NCI-H1417 (cell line): ENCODE measurements at regions not wholly inside any gene's neighbourhood (a gene's known extent, or its start where the extent isn't known, plus 50 kb on each side); places are given as distances from the start of the nearest gene placed in this dataset.
A peak's percentile ranks its signal among the peaks of the same experiment; 100 is the strongest.
"Not testable (repeated sequence)": the region's sequence is repeated elsewhere in the genome, so short reads cannot be mapped to it uniquely, and the experiment has no call there.

ENCODE experiments used
- DNase-seq, 3 experiments: peaks; one replicate each; lab custom pipeline; 2025; lab: John Stamatoyannopoulos, UW

DNA sequence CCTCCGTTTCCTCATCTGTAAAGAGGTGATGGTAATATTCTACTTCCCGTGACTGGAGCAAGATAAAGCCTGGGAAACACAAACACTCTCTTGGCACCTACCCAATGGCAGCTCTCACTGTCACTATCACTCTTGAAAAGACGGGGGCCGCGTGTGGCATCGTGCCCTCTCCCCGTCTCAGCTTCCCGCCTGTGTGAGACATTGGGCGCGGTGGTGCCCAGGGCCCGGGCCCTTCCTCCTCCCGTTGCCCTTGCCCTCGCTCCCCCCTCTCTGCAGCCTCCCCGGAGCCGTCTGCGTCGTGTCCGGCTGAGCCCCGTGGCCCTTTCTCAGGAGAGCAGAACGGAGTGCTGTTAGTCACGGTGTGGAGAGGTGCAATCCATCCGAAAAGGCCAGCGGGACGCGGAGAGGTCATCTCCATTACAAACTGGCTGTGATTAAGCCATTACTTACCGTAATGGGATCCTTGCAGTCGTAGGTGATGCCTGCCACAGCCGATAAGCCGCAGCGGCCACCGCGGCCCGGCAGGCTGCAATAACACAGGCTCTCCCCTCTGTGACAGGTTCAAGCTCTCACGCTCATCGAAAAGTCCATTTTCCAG is 156.4 kb upstream of the ZC3H12A start:
- peak in 1 of 3 experiments; percentile 14 for DNase-seq

DNA sequence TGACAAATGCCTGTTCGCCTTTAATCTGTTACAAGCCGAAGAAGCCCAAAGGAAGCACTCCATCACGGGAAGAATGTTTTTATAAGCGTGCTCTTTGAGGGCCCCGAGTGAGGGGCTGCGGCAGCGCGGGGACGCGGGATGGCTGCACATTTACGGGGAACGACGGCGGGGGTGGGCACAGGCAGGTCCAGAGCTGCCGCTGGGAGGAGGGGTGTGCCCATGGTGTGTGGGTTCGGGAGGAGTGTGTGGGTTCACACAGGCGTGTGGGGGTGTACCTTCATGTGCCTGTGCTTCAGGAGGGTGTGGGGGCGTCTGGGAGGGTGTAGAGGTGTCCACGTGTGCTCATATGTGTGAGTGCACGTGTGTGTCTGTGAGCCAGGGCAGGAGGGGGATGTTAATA is 155.9 kb upstream of the ZC3H12A start:
- DNase-seq, result no peak

DNA sequence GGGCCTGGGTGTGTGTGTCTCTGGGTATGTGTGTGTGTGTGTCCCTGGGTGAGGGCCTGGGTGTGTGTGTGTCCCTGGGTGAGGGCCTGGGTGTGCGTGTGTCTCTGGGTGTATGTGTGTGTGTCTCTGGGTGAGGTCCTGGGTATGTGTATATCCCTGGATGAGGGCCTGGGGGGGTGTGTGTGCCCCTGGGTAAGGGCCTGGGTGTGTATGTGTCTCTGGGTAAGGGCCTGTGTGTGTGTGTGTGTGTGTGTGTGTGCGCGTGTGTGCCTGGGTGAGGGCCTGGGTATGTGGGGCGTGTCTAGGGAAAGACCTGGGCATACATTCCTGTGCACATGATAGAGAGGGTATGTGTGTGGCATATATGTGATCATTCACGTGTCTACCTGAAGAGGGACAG is 155.1 kb upstream of the ZC3H12A start:
- no peak for DNase-seq

DNA sequence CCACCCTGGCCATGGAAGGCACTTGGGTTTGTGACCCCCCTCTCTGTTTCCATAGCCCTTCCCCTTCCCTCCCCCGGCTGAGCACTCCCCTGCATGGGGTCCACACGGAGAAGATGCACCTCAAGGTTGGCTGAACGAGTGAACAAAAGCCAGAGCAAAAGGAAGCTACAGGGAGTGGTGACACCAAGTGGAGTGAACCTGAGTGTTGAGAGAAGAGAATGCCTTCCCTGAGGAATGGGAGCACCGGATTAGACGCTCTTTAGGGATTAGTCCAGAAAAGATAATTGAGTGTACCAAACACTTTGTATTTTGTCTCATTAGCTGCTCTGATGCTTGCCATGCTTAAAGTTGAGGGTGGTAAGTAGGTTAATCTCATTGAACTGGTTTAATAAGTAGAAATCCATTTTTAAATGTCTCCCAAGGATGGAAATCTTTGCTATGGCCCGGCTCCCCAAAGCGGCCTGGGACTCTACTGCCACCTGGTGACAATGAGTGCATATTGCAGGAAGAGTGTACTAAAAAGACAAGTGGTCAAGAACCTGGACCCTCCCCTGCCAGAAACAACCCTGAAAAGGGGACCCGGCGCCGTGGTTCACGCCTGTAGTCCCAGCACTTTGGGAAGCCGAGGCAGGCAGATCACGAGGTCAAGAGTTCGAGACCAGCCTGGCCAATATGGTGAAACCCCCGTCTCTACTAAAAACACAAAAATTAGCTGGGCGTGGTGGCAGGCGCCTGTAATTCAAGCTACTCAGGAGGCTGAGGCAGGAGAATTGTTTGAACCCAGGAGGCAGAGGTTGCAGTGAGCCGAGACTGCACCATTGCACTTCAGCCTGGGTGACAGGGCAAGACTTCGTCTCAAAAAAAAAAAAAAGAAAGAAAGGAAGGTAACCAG is 150.6 kb upstream of the ZC3H12A start:
- DNase-seq, result peak in 2 of 3 experiments; percentile 19 to 80

DNA sequence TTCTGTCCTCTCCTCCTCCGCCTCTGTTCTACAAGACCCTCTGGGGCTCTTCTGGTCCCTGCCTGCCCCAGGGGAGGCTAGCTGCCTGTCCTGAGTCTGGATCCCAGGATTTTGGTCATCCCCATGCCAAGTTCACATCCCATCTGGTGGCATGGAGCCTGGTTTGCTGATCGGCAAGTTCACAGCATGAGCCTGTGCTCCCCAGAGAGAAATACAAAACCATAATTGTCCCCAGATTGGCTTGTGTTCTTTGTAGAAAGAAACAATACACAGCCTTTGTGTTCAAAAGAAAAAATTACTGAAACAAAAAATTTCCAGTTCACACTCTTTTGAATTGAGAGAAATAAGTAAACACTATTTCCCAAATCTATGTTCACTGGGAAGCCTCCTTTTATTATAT is 149.4 kb upstream of the ZC3H12A start:
- DNase-seq, result peak in 2 of 3 experiments; percentile 38 to 76

DNA sequence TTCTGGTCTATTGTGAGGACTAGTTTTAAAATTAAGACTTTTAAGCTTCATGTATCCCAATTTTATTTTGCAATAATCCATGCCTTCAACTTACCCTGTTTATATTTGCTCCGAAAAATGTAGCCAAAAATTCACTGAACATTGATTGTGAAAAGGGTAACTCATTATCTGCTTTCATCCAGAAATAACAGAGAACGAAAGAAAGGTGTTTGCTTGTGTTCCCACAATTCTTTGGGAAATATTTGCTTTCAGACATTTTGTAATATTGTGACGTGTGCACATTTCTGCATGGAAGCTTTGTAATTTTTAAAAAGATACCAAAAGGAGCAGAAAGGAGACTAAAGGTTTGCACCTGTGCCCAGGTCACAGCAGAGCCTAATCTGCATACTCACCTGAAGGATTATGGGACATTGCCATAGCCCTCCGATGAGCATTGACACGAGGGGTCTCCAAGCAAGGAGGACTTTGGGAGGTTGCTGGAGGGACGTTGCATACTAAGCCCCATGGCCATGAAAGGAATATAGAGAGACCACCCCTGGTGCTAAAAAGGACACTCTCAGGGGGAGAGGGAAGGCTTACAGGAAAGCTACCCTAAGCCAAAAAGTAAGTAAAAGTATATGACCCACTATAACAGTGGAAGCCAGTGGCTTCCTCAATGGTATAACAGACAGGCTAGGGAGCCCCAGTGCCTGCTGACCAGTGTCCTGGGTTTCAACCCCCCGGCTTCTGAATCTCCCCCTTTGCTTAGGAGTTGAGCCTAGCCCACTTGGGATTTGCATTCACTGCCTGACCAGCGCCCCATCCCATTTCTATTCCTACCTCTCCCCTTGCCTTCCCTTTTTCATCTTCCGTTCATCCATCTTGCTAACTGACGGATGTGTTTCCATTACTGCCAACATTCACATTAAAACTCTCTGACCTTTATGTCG is 148.6 kb upstream of the ZC3H12A start:
- peak in 1 of 3 experiments; percentile 31 for DNase-seq

DNA sequence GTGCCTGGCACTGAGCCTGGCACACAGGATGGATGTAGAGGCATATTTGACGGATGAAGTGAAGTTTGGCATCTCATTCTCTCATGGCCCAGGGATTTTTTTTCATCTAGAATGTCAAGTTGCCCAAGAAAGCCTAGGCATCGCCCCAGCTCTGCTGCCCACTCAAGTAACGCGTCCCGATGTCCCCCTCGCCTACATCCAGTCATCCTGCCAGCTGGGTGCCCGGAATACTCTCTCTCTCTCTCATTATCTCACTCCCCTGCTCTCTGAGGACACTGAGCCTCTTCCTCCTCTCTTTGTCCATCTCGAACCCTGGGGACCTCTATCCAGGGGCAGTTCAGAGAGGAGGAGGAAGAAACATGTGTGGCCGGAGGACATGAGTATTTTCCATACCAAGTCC is 142.3 kb upstream of the ZC3H12A start:
- DNase-seq, result no peak

DNA sequence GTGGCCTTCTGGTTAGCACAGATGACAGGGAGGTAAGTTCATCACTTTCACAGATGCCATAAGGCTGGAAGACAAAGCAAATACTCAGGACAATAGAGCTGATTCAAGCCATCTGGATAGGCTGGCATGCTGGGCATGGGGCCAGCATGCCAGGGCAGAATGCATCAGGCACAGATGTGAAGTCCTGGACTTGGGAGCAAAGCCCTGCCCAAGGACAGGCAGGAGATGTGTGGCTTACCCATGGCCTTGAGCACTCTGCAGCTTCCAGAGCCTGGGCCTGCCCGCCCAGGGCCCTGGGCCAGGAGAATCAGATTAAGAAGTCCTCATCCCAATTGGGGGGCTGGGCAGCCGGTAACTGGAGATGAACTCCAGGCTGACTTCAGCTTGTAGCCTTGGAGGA is 135.7 kb upstream of the ZC3H12A start:
- peak in 2 of 3 experiments; percentile 27 to 57 for DNase-seq

DNA sequence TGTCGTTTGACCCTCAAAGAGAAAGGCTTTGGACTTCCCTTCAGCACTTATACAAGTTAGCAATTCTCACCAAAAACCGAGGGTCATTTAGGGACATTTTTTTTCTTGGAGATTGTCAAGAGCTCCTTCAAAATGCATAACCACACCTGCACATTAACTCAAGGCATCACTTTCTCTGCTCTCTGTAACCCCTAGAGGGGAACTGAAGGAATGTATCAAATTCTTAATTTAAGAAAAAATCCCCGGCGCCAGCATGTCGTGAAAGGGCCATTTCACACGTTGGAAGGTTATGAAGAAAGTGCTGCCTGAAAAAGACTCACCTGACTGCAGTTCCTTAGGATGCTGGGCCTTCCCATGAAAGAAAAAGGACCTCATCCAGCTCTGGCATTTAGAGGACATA is 131.6 kb upstream of the ZC3H12A start:
- peak in 1 of 3 experiments; percentile 10 for DNase-seq

DNA sequence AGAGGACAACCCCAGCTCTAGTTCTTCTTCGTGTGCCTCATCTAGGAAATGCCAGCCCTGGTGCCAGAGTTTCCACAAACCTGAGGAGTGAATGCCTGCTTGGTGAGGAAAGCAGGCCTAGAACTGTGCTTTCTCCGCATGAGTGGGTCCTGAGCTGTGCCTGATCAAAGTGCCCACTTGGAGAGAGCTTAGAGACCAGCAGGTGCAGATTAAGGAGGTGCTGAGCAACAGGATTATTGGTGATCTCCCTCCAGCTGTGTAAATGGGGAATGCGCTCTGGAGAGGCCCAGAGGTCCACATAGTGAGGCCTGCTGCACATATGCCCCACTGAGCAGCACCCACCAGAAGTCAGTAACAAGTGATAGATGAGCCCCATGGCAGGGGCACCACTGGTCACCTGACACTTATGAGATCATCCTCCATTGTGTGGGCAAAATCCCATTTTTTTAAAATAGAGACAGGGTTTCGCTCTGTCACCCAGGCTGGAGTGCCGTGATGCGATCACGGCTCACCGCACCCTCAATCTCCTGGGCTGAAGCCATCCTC is 127.2 kb upstream of the ZC3H12A start:
- peak in 2 of 3 experiments; percentile 14 to 58 for DNase-seq

DNA sequence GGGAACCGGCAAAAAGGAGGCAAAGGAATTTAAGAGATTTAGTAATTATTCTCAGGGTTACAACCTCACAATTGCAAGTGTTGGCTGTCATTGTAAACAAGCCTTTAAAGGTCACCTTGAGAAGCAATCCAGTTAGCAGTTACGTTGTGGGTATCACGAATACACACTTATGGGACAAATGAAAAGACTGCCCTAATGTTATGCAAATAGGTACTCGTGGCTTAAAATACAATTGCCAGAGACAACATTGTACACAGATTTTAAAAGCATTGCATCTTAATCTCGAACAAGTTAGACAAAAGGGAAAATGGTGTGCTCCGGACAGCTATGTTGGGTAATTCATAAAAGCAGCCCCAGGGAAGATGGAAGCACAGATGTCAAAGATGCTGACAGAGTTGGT is 120.5 kb upstream of the ZC3H12A start:
- DNase-seq, result no peak

DNA sequence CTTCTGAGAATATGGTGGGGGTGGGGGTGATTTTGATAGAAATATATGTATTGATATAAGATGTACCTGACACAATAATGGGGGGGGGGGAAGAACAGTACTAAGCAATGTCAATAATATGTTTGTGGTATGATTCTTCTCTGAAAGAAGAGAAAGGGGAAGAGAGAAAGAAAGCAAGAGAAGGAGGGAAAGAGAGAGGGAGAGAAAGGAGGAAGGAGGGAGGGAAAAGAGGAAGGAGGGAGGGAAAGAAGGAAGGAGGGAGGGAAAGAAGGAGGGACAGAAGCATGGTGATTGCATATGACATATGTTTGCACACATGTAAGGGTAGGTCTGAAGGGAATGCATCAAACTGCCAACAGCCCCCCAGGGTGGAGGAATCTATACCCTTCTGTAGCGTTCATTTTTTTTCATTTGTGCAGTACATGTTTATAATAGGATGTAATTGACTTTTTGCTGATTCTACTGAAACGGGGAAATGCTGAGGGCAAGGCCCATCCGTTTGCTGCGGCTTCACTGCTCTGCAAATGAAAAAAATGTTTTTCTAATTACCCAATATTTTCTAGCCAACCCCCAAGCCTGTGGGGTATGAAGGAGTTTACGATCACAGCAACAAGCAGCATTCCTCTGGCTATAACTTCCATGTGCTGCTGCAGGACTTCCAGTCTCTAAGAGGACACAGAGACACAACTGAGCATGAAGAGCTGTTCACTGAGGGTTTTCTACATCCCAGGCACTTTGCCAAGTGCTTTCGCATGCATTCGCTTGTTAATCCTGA is 119.3 kb upstream of the ZC3H12A start:
- peak in 1 of 3 experiments; percentile 5 for DNase-seq

DNA sequence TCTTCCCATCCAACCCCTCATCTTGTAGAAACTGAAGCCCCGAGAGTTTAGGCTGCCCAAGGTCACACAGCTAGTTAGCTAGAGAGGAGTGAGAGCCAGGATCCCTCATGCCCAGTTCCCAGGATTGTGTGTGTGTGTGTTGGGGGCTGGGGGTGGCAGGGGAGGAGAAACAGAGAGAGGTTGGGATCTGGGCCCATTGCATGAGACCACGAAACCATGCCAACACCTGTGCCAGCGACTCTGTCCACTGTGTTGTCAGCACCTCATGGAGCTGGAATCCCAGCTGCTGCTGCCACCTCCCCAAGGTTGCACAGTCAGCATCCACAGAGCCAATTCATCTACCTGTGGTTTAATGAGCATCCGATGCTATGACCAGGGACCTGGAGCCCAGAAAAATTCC is 115.4 kb upstream of the ZC3H12A start:
- no peak for DNase-seq

DNA sequence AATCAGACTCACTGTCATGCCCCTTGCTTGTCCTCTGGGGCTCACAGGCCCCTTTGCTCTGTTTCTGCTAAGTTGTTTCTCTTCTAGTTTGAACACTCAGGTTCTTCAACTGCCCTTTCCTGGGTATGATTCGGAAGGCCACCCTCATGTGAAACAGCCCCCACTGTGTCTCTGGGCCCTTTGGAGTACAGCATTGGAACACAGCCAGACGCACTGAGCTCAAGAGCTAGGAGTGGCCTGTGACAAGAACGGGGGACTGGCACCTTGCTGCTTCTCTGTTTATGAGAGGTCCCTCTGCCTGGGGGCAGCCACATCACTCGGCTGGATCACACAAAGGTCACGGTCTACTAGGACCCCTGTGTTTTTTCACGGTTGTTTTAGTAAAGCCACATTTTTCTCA is 114.4 kb upstream of the ZC3H12A start:
- DNase-seq, result peak; percentile 15 to 51 (median 46)

DNA sequence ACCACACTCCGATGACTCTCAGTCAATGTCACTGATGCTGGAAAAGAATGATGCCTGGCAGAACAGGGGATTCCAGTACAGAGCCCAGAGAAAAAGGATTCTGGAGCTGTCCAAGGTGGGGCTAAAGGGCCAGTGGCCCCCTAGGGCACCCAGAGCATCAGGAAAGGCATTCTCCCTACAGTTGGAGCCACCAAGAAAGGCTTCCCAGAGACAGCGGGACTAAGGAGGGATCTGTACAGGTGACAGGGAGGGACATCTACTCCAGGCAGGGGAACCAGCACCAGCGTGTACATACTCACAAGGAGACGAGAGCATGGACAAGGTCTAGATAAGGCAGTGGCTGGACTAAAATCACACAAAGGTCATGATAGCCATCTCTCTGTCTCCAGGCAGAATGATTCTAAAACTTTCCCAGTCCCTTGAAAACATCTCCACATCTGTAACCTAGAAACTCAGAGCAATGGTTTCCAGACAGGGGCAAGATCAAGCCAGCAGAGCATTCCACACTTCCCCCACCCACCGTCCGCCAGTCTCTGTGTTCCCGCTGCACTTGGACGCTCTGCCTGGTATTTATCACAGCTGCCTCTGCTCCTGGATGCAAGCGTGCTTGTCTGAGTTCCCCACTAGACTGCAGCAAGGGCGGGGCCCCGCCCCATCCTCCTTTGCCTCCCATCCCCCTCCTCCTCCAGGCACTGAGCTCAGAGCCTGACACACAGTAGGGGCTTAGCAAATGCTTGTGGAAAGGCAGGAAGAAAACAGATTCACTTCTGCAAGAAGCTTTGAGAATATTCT is 111.6 kb upstream of the ZC3H12A start:
- peak in 2 of 3 experiments; percentile 31 to 56 for DNase-seq

DNA sequence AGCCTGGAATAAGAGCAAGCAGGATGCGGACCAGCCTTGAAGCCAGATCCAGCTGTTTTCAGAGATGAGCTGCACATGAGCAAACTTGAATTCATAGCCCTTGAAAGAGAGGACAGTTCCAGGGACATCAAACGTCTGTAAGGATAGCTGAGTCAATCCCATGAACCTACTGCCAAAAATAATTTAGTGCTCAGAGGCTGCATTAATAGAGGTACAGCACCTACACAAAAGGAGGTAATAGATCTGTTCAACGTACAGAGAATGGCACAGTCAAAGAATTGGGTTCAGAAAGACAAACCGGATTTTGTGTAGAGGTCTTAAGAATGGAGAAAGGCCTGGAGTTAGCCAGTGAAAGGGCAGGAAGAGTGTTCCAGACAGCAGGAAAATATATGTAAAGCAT is 110.8 kb upstream of the ZC3H12A start:
- DNase-seq, result no peak

DNA sequence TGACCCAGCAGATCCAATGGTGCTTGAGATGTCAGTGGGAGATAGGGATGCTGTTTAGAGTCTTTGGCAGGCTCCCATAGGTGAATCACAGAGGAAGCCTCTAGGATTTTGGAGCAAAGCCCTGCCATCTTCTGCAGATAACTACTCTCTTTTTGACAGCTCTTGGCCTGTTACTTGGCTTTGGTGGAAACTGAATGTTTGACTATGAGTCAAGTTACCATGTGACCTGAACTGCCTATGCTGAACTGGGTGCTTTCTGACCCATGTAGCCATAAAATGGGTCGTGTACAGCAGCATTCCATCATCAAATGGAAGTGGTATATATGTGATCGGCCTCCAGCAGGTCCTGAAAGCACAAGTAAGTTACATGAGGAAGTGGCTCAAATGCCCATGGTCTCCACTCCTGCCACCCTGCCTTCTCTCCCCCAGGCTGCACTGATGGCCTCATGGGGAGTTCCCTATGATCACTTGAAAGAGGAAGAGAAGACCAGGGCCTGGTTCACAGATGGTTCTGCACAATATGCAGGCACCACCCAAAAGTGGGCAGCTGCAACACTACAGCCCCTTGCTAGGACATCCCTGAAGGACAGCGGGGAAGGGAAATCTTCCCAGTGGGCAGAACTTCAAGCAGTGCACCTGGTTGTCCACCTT is 105.6 kb upstream of the ZC3H12A start:
- not testable (repeated sequence) for DNase-seq

DNA sequence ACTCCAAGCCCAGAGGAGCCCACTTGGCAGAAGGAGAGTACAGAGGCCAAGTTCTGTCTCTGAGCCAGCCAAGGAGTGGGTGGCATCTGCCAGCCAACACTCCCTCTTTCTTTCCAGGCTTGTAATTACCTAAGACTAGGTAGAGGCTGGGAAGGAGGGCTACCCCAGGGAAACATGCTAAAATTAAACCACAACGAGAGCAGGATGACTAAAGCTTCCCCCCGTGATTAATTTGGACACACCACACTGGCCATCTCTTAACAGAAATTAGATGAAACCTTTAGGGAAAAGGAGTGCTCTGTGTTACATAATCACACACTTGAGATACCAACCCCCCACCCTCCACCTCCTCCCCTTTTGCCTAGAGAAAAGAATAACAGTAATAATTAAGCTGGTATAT is 102.1 kb upstream of the ZC3H12A start:
- DNase-seq, result peak in 1 of 3 experiments; percentile 17

DNA sequence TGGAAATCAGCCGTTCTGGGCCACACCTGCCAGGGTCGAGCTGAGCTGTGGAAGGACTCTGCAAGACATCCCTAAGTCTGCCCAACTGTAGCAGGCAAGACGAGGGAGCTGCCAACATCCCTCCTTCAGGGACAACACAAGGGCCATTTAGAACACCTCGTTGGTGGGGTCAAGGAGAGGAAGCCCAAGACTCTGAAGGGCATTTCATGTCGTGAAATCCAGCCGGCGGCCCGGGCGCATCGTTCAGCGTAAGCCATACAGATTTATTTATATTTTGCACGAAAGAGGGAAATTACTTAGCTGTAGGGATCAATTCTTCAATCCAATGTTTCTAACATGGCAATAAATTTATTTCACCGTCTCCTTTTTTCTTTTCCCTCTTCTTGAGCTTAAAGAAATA is 101.7 kb upstream of the ZC3H12A start:
- DNase-seq, result no peak

DNA sequence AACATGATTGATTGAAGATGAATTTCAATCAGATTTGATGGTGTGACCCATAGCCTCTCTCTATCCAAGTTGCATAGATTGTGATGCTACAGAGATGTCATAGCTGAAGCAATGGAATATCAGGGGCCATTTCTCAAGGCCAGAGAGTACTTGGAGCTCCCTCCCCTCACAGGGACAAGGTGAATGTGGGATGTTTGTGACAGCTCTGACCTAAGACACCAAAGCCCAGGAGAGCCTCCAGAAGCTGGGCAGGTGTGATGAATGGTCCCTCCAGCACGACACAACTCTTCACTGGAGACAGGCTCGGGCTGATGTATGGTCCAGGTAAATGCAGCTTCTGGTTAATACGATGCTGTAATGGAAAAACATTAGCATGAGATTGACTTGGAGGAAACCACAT is 101.0 kb upstream of the ZC3H12A start:
- no peak for DNase-seq
